Endothelial cell of umbilical vein (primary cell): ENCODE measurements at regions not wholly inside any gene's neighbourhood (a gene's known extent, or its start where the extent isn't known, plus 50 kb on each side); places are given as distances from the start of the nearest gene placed in this dataset.

ENCODE experiments used
- BruUV-seq: library from RNA; stranded (reverse); fragments of 400-500 nt; replicated peaks from 2 replicates; lab custom pipeline; 2021; lab: Mats Ljungman, UMichigan
- CTCF ChIA-PET: fragments of 300-600, 350-600 bp; sonication (Branson Sonifier 250); formaldehyde crosslinking; loops from one replicate; lab custom pipeline; 2021; ENCODE audit warnings: antibody characterized with exemption, inconsistent platforms; lab: Charles Lee
- POLR2A ChIA-PET: fragments of 300-600, 350-600 bp; sonication (Branson Sonifier 250); formaldehyde crosslinking; loops from one replicate; lab custom pipeline; 2021; ENCODE audit warnings: antibody characterized with exemption, inconsistent platforms; lab: Charles Lee
- DNase-seq: peaks from one replicate; pipeline ENCODE4 v3.0.0-alpha.2; 2011; ENCODE audit warnings: low read depth, low spot score
- FAIRE-seq: peaks from 2 replicates; lab custom pipeline; 2011; peaks lifted over from hg19 to GRCh38; lab: Jason Lieb, UNC
- H2AFZ ChIP-seq: 2 replicates; pipeline ENCODE4 v1.6.0; 2012; ENCODE audit warnings: low read depth, low read length, control low read depth, inconsistent platforms
- H3K27ac ChIP-seq: 2 replicates; pipeline ENCODE4 v1.5.1; 2011; ENCODE audit warnings: low read depth, mild to moderate bottlenecking, control low read depth, low read length, moderate library complexity; ENCODE audit not compliant: insufficient read depth
- H3K27me3 ChIP-seq, 2 experiments: 2 replicates each; pipeline versions ENCODE4 v1.6.0 to v1.6.1; 2011; ENCODE audit warnings: low read length in 2 of 2, mixed read lengths in 1 of 2; ENCODE audit not compliant: control insufficient read depth in 2 of 2, insufficient read depth in 2 of 2
- H3K36me3 ChIP-seq, 2 experiments: 2 replicates in 1 of 2; 3 replicates in 1 of 2; pipeline ENCODE4 v1.5.1; 2011; ENCODE audit warnings: low read length in 2 of 2, mild to moderate bottlenecking in 1 of 2, moderate library complexity in 1 of 2; ENCODE audit not compliant: control insufficient read depth in 2 of 2, insufficient read depth in 2 of 2; ENCODE audit errors: extremely low read depth in 1 of 2
- H3K4me1 ChIP-seq: 3 replicates; pipeline ENCODE4 v1.5.1; 2011; ENCODE audit warnings: mild to moderate bottlenecking, low read length; ENCODE audit not compliant: control insufficient read depth, insufficient read depth; ENCODE audit errors: extremely low read depth
- H3K4me2 ChIP-seq: 2 replicates; pipeline ENCODE4 v1.6.1; 2011; ENCODE audit warnings: low read length, control low read depth, mixed read lengths; ENCODE audit not compliant: insufficient read depth
- H3K4me3 ChIP-seq, 3 experiments: fragments of 200-600 bp in 1 of 3; sonication (generic), shearing (Covaris generic) in 1 of 3; replicated peaks in 1 of 3; 2 replicates each; pipeline ENCODE4 v1.5.1; 2011 to 2016; ENCODE audit warnings: control low read depth in 3 of 3, low read length in 3 of 3, mild to moderate bottlenecking in 2 of 3, inconsistent platforms in 1 of 3, low read depth in 1 of 3, moderate library complexity in 1 of 3; ENCODE audit not compliant: insufficient read depth in 1 of 3
- H3K79me2 ChIP-seq: 2 replicates; pipeline ENCODE4 v1.6.0; 2012; ENCODE audit warnings: low read length, inconsistent platforms; ENCODE audit not compliant: control insufficient read depth, insufficient read depth
- H3K9ac ChIP-seq: replicated peaks from 2 replicates; pipeline ENCODE3; 2011; ENCODE audit warnings: low read length, control low read depth; ENCODE audit not compliant: insufficient read depth; ENCODE audit errors: extremely low read depth
- H3K9me1 ChIP-seq: replicated peaks from 3 replicates; pipeline ENCODE4 v1.6.0; 2011; ENCODE audit warnings: mild to moderate bottlenecking, low read length; ENCODE audit not compliant: control insufficient read depth, insufficient read depth; ENCODE audit errors: extremely low read depth
- H3K9me3 ChIP-seq: replicated peaks from 2 replicates; pipeline ENCODE4 v1.5.1; 2012; ENCODE audit warnings: low read length, inconsistent platforms; ENCODE audit not compliant: control insufficient read depth, insufficient read depth
- H4K20me1 ChIP-seq: replicated peaks from 2 replicates; pipeline ENCODE3; 2011; ENCODE audit warnings: mild to moderate bottlenecking, low read length; ENCODE audit not compliant: control insufficient read depth, insufficient read depth; ENCODE audit errors: extremely low read depth
- CTCF ChIP-seq, 2 donors: IDR thresholded peaks; 1 replicate in 1 of 2; 2 replicates in 1 of 2; pipeline ENCODE4 v1.5.1; 2011; ENCODE audit warnings: low read length in 2 of 2, mild to moderate bottlenecking in 2 of 2, moderate library complexity in 2 of 2, control low read depth in 1 of 2, inconsistent platforms in 1 of 2, low read depth in 1 of 2; ENCODE audit not compliant: insufficient read depth in 1 of 2; ENCODE audit errors: extremely low read depth in 1 of 2
- EZH2 ChIP-seq: IDR thresholded peaks from 2 replicates; pipeline ENCODE4 v1.6.1; 2012; ENCODE audit warnings: borderline replicate concordance, low read depth, mild to moderate bottlenecking, moderate library complexity, low read length, inconsistent platforms; ENCODE audit not compliant: severe bottlenecking
- FOS ChIP-seq: IDR thresholded peaks from 2 replicates; pipeline ENCODE4 v1.6.1; 2011; ENCODE audit warnings: mild to moderate bottlenecking, low read length, moderate library complexity, borderline replicate concordance; ENCODE audit not compliant: insufficient read depth
- GATA2 ChIP-seq: IDR thresholded peaks from 2 replicates; pipeline ENCODE4 v1.7.0; 2011; ENCODE audit warnings: low read depth, mild to moderate bottlenecking, moderate library complexity, mixed read lengths, low read length; ENCODE audit not compliant: insufficient read length, insufficient read depth
- JUN ChIP-seq: IDR thresholded peaks from 2 replicates; pipeline ENCODE4 v1.6.1; 2011; ENCODE audit warnings: borderline replicate concordance, low read depth; ENCODE audit not compliant: insufficient read length, insufficient read depth
- POLR2A ChIP-seq: IDR thresholded peaks from 2 replicates; pipeline ENCODE4 v1.6.1; 2012; ENCODE audit warnings: low read depth, mild to moderate bottlenecking, control low read depth, low read length
- POLR2AphosphoS5 ChIP-seq: IDR thresholded peaks from 2 replicates; pipeline ENCODE4 v1.6.1; 2012; ENCODE audit warnings: low read depth, mild to moderate bottlenecking, control low read depth, low read length, moderate library complexity; ENCODE audit not compliant: insufficient read depth
- dilution Hi-C: fragments of 300-500 bp; cut with MboI; formaldehyde crosslinking; loops from one replicate; pipeline ENCODE4 v1.15.0; 2019; ENCODE audit warnings: low sequenced_read_pairs; ENCODE audit not compliant: extremely low pct_ligation_motif_present
- intact Hi-C: fragments of 100-400 bp; cut with micrococcal nuclease; formaldehyde crosslinking; loops from one replicate; pipeline ENCODE4 v1.10.0; 2022

- no peaks in the 10 kb centered on the region for H3K4me1 ChIP-seq
- no TSS peak for BruUV-seq
- H3K9me3 ChIP-seq, result no peaks in the 10 kb centered on the region
- intact Hi-C loops (no loop called here), dilution Hi-C loops (no loop called here)
- no peak overlapping the region for H3K27ac ChIP-seq
- no peak for DNase-seq
- no peak overlapping the region for H3K4me2 ChIP-seq
- H3K4me3 ChIP-seq, result no peak overlapping the region
- H3K27me3 ChIP-seq, result no peaks in the 10 kb centered on the region
- H3K9ac ChIP-seq, result no peak overlapping the region
- no peaks in the 10 kb centered on the region for H3K79me2 ChIP-seq
- TF ChIP-seq EZH2, result no peak
- no peak for TF ChIP-seq GATA2
- TF ChIP-seq FOS, result no peak
- TF ChIP-seq POLR2A, result no peak
- no peak for TF ChIP-seq JUN
- no peak for TF ChIP-seq CTCF (IDR thresholded peaks at IDR 0.05; ENCODE audit: extremely low read depth in 1 of 2, insufficient read depth in 1 of 2, low read depth in 1 of 2, low read length in 2 of 2)
- POLR2A ChIA-PET, result no interaction called here
- no peaks in the 10 kb centered on the region for H3K36me3 ChIP-seq
- no peak overlapping the region for H2AFZ ChIP-seq
- CTCF ChIA-PET, result interaction anchor here (1.0 to 1.2 kb wide), 3 partner anchors 12 to 481 kb away, joined by 3 read pairs; no protein-coding TSS in a partner anchor
- FAIRE-seq, result no peak
- H3K9me1 ChIP-seq, result no peaks in the 10 kb centered on the region
- H4K20me1 ChIP-seq, result no peaks in the 10 kb centered on the region
Measured at GRCh38 chr11:116211147-116211546, 561.6 kb downstream of the BUD13 start.

GRCh38 chr11:116210663-116211062 lies 562.1 kb downstream of the BUD13 start:
- Histone ChIP-seq H3K9me3 (no peaks in the 10 kb centered on the region), H2AFZ (no peak overlapping the region), H3K4me3 (no peak overlapping the region), H3K4me2 (no peak overlapping the region), H3K36me3 (no peaks in the 10 kb centered on the region), H4K20me1 (no peaks in the 10 kb centered on the region), H3K27me3 (no peaks in the 10 kb centered on the region), H3K9me1 (no peaks in the 10 kb centered on the region), H3K4me1 (no peaks in the 10 kb centered on the region), H3K9ac (no peak overlapping the region), H3K27ac (no peak overlapping the region), H3K79me2 (no peaks in the 10 kb centered on the region)
- TF ChIP-seq POLR2AphosphoS5 (no peak), CTCF (IDR thresholded peaks at IDR 0.05; ENCODE audit: extremely low read depth in 1 of 2, insufficient read depth in 1 of 2, low read depth in 1 of 2, low read length in 2 of 2) (no peak)
- ChIA-PET POLR2A (no interaction called here), CTCF (interaction anchor here (1.2 kb wide), 2 partner anchors 13 to 481 kb away, joined by 3 read pairs; no protein-coding TSS in a partner anchor)
- no peak for DNase-seq
- dilution Hi-C loops (no loop called here), intact Hi-C loops (no loop called here)
- no peak for FAIRE-seq
- no TSS peak for BruUV-seq
